Vagina (tissue), 2 donors: ENCODE measurements at regions not wholly inside any gene's neighbourhood (a gene's known extent, or its start where the extent isn't known, plus 50 kb on each side); places are given as distances from the start of the nearest gene placed in this dataset.

ENCODE experiments used
- CTCF ChIP-seq, 3 experiments: fragments of 450-650 bp in 2 of 3; fragments of 200-600 bp in 1 of 3; sonication (generic) in 1 of 3; IDR thresholded peaks; one replicate each; pipeline ENCODE4 v1.5.1; 2017 to 2019; ENCODE audit warnings: antibody characterized with exemption in 3 of 3, mild to moderate bottlenecking in 2 of 3, moderate library complexity in 2 of 3
- POLR2A ChIP-seq, 2 donors: fragments of 450-650 bp; IDR thresholded peaks; one replicate each; pipeline ENCODE4 v1.6.1; 2017; ENCODE audit warnings: antibody characterized with exemption in 2 of 2, mild to moderate bottlenecking in 2 of 2, moderate library complexity in 2 of 2
- POLR2AphosphoS5 ChIP-seq, 2 donors: sonication (generic); formaldehyde crosslinking; IDR thresholded peaks; one replicate each; pipeline ENCODE4 v1.9.0; 2017; ENCODE audit warnings: antibody characterized with exemption in 2 of 2, mild to moderate bottlenecking in 2 of 2, low read depth in 1 of 2; ENCODE audit not compliant: insufficient read depth in 1 of 2

GRCh38 chr3:181604267-181604666 is 107.5 kb upstream of the SOX2 start:
- TF ChIP-seq CTCF (IDR thresholded peaks at IDR 0.05) (no peak), POLR2A (IDR thresholded peaks at IDR 0.05) (no peak), POLR2AphosphoS5 (IDR thresholded peaks at IDR 0.05; ENCODE audit: insufficient read depth in 1 of 2, low read depth in 1 of 2) (no peak)
